ENCODE measurements at regions not wholly inside any gene's neighbourhood (a gene's known extent, or its start where the extent isn't known, plus 50 kb on each side); places are given as distances from the start of the nearest gene placed in this dataset.

GRCh38 chr11:23151819-23152218 lies 291.5 kb upstream of the CCDC179 start:
- intact Hi-C loops (cut with micrococcal nuclease; ENCODE audit: unreplicated experiment) = no loop called here
- POLR2A ChIA-PET (ENCODE audit: low non-redundant PET) = no interaction called here
- CTCF ChIA-PET = no interaction called here
- TF ChIP-seq EZH2 (IDR thresholded peaks at IDR 0.05; ENCODE audit: borderline replicate concordance, low read depth, low read length, poor library complexity, severe bottlenecking) (no peak), CTCF (conservative IDR thresholded peaks at IDR 0.05; ENCODE audit: low read depth, low read length) (no peak)
- Histone ChIP-seq H3K36me3 (ENCODE audit: insufficient read depth, low read length, poor library complexity, severe bottlenecking) (no peaks in the 10 kb centered on the region), H3K9me3 (ENCODE audit: low read depth, low read length, poor library complexity, severe bottlenecking) (no peaks in the 10 kb centered on the region), H3K27ac (ENCODE audit: low read depth, low read length, poor library complexity, severe bottlenecking) (no peak overlapping the region), H3K4me3 (ENCODE audit: low read depth, low read length, poor library complexity, severe bottlenecking) (no peak overlapping the region), H3K27me3 (replicated peaks; ENCODE audit: insufficient read depth, low read depth, low read length, poor library complexity) (no peaks in the 10 kb centered on the region), H3K4me1 (ENCODE audit: insufficient read depth, low read length, poor library complexity, severe bottlenecking) (no peaks in the 10 kb centered on the region)
- DNase-seq (ENCODE audit: low spot score) = no peak
- no TSS peak for BruUV-seq (replicated peaks)

- BruUV-seq (replicated peaks) = no TSS peak
- H3K9me3 ChIP-seq (ENCODE audit: low read depth, low read length, poor library complexity, severe bottlenecking) = no peaks in the 10 kb centered on the region
- no peaks in the 10 kb centered on the region for H3K27me3 ChIP-seq (replicated peaks; ENCODE audit: insufficient read depth, low read depth, low read length, poor library complexity)
- H3K27ac ChIP-seq (ENCODE audit: low read depth, low read length, poor library complexity, severe bottlenecking) = no peak overlapping the region
- no peaks in the 10 kb centered on the region for H3K36me3 ChIP-seq (ENCODE audit: insufficient read depth, low read length, poor library complexity, severe bottlenecking)
- ChIA-PET POLR2A (ENCODE audit: low non-redundant PET) (no interaction called here), CTCF (no interaction called here)
- TF ChIP-seq CTCF (conservative IDR thresholded peaks at IDR 0.05; ENCODE audit: low read depth, low read length) (no peak), EZH2 (IDR thresholded peaks at IDR 0.05; ENCODE audit: borderline replicate concordance, low read depth, low read length, poor library complexity, severe bottlenecking) (no peak)
- no peak overlapping the region for H3K4me3 ChIP-seq (ENCODE audit: low read depth, low read length, poor library complexity, severe bottlenecking)
- no peak for DNase-seq (ENCODE audit: low spot score)
- H3K4me1 ChIP-seq (ENCODE audit: insufficient read depth, low read length, poor library complexity, severe bottlenecking) = no peaks in the 10 kb centered on the region
- intact Hi-C loops (cut with micrococcal nuclease; ENCODE audit: unreplicated experiment) = no loop called here
Measured at GRCh38 chr11:23155503-23155902, 295.2 kb upstream of the CCDC179 start.

- CTCF ChIA-PET = no interaction called here
- BruUV-seq (replicated peaks) = no TSS peak
Measured at GRCh38 chr11:23164022-23164421, 303.7 kb upstream of the CCDC179 start.

More at GRCh38 chr11:23164022-23164421, 303.7 kb upstream of the CCDC179 start:
- no peak for TF ChIP-seq EZH2 (IDR thresholded peaks at IDR 0.05; ENCODE audit: borderline replicate concordance, low read depth, low read length, poor library complexity, severe bottlenecking)
- no peak for TF ChIP-seq CTCF (conservative IDR thresholded peaks at IDR 0.05; ENCODE audit: low read depth, low read length)
- H3K9me3 ChIP-seq (ENCODE audit: low read depth, low read length, poor library complexity, severe bottlenecking) = no peaks in the 10 kb centered on the region
- DNase-seq (ENCODE audit: low spot score) = no peak
- no peaks in the 10 kb centered on the region for H3K36me3 ChIP-seq (ENCODE audit: insufficient read depth, low read length, poor library complexity, severe bottlenecking)
- H3K4me3 ChIP-seq (ENCODE audit: low read depth, low read length, poor library complexity, severe bottlenecking) = no peak overlapping the region
- no peaks in the 10 kb centered on the region for H3K4me1 ChIP-seq (ENCODE audit: insufficient read depth, low read length, poor library complexity, severe bottlenecking)
- H3K27ac ChIP-seq (ENCODE audit: low read depth, low read length, poor library complexity, severe bottlenecking) = no peak overlapping the region
- POLR2A ChIA-PET (ENCODE audit: low non-redundant PET) = no interaction called here
- no peaks in the 10 kb centered on the region for H3K27me3 ChIP-seq (replicated peaks; ENCODE audit: insufficient read depth, low read depth, low read length, poor library complexity)
- intact Hi-C loops (cut with micrococcal nuclease; ENCODE audit: unreplicated experiment) = no loop called here
